HG02885 (cell line): ENCODE measurements at regions not wholly inside any gene's neighbourhood (a gene's known extent, or its start where the extent isn't known, plus 50 kb on each side); places are given as distances from the start of the nearest gene placed in this dataset.

Experiments used
- ATAC-seq: cut with Tn5 transposase; IDR thresholded peaks from one replicate; pipeline ENCODE4 v1.9.1; 2021; ENCODE audit warnings: mild to moderate bottlenecking; ENCODE audit not compliant: unreplicated experiment, poor library complexity

- ATAC-seq = no peak
Observed at GRCh38 chr16:86404678-86405077, 105.6 kb upstream of the FOXF1 start.

- no peak for ATAC-seq
Observed at GRCh38 chr16:86405319-86405718, 105.0 kb upstream of the FOXF1 start.

- no peak for ATAC-seq
Observed at GRCh38 chr16:86406056-86406455, 104.3 kb upstream of the FOXF1 start.

- ATAC-seq = no peak
Observed at GRCh38 chr16:86408685-86409084, 101.6 kb upstream of the FOXF1 start.

- ATAC-seq = no peak
Observed at GRCh38 chr16:86410081-86410480, 100.2 kb upstream of the FOXF1 start.

DNA sequence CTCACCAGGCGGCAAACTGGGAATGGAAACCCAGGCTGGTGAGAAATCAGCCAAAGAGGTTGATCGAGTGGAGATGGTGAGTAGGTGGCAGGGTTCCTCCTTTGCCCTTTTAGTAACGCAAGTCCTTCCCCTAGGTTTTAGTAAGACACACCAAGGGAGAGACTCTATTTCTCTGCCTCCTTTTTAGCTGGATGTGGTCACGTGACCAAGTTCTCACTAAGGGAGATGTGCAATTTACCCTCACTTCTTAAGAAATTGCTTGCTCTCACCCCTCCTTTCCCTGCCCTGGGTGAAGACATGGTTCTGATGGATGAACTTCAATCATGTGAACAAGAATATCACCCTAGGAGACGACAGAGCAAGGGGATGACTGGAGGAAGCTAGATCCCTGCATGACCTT, 99.8 kb upstream of the FOXF1 start:
- no peak for ATAC-seq

- ATAC-seq = no peak
Observed at GRCh38 chr16:86411897-86412296, 98.4 kb upstream of the FOXF1 start.

DNA sequence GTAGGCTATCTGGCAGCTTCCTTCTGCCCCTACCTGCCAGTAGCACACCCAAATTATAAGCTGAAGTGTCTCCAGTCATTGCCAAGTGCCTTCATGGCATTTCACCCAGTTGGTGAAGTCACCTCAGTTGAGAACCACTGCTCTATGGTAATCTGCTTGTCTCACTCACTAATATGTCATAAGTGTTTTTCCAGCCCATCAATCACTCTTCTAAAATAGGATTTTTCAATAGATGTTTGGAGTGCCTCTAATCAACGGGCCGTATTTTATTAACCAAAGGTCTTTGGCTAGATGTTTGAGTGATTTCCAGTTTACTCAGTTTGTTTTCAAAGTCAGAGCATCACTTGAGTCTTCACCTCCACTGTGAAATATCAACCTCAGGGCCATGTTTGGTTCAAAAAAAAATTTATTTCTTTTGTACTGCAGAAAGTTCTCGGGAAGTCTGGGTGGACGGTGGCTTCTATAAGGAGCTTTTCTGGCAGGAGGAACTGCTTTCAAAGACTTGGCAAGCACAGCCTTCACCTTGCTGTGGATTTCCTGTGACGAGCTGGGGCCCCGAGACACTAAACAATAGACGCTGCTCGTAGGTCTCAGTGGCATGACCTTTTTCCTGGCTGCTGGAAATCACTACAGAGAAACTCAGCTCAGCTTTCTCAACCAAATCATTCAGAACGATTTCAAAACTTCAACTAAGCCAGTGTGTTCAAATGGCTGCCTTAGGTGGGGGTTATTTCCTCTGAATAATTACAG, 95.2 kb upstream of the FOXF1 start:
- no peak for ATAC-seq

DNA sequence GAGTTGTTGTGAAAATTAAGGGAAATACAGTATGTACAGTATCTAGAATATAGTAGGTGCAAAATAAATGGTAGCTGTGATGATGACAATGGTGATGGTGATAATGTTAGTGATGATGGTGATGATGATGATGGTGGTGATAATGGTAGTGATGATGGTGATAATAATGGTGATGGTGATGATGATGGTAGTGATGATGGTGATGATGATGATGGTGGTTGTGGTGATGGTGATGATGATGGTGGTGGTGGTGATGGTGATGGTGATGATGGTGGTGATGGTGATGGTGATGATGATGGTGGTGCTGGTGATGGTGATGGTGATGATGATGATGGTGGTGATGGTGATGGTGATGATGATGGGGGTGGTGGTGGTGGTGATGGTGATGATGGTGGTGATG, 91.3 kb upstream of the FOXF1 start:
- no peak for ATAC-seq

DNA sequence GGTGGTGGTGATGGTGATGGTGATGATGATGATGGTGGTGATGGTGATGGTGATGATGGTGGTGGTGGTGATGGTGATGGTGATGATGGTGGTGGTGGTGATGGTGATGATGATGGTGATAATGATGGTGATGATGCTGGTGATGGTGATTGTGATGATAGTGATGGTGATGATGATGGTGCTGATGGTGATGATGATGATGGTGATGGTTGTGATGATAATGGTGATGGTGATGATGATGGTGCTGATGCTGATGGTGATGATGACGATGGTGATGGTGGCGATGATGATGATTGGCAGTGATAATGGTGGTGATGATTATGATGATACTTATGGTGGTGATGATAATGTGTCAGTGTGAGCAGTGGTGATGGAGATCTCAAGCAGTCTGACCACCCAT, 90.8 kb upstream of the FOXF1 start:
- no peak for ATAC-seq

DNA sequence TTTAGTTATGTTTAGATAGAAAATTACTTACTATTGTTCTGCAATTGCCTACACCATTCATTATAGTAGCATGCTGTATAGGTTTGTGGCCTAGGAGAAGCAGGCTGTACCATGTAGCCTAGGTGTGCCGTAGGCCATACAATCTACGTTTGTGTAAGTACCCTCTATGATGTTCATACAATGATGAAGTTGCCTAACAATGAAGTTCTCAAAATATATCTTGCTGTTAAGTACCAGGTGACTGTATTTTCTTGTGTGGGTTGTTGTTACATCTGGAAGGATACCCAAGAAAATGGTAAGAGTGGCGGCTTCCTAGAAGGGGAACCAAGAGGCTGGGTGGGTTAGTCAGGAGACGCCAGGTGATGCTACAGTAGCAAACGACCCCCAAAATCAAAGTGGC, 88.3 kb upstream of the FOXF1 start:
- ATAC-seq = no peak

- ATAC-seq = no peak
Observed at GRCh38 chr16:86424398-86424797, 85.9 kb upstream of the FOXF1 start.

- no peak for ATAC-seq
Observed at GRCh38 chr16:86424985-86425384, 85.3 kb upstream of the FOXF1 start.

DNA sequence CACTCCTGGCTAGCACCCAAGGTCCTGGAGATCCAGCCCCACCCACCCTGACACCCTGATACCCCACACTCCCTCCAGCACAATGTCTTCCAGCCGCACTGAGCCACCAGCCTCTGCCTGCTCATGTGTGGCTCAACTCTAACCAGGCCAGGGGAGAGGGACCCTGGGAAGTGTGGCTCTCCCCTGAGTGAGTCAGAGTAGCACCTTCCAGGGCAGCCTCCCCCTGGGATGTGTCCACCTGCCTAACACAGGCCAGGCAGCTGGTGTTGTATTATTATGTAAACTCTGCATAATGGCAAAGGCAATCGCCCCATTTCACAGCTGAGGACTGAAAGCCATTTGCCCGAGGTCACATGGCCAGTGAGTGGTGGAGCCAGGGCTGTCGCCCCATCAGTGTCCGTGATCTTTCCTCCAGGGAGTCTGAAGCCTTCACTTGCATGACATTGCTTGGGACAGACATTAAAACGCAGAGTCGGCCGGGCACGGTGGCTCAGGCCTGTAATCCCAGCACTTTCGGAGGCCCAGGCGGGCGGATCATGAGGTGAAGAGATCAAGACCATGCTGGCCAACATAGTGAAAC, 84.2 kb upstream of the FOXF1 start:
- no peak for ATAC-seq

- ATAC-seq = no peak
Observed at GRCh38 chr16:86427433-86427851, 82.9 kb upstream of the FOXF1 start.

GRCh38 chr16:86428729-86429517, 81.4 kb upstream of the FOXF1 start:
- ATAC-seq = no peak

DNA sequence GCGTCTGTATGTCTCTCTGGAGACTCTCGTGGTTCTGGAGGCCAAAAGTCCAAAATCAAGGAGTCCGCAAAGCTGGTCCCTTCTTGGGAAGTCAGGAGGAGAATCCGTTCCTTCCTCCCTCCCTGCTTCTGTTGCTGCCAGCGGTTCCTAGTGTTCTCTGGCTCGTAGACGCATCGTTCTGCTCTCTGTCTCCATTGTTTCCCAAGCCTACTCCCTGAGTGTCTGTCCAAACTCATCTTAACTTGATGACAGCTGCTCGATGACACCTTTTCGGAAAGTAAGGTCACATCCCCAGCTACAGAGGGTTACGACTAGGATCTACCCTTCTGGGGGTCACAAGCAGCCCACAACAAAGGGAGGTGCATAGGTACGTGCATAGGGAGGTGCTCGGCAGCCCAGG, 80.7 kb upstream of the FOXF1 start:
- no peak for ATAC-seq

DNA sequence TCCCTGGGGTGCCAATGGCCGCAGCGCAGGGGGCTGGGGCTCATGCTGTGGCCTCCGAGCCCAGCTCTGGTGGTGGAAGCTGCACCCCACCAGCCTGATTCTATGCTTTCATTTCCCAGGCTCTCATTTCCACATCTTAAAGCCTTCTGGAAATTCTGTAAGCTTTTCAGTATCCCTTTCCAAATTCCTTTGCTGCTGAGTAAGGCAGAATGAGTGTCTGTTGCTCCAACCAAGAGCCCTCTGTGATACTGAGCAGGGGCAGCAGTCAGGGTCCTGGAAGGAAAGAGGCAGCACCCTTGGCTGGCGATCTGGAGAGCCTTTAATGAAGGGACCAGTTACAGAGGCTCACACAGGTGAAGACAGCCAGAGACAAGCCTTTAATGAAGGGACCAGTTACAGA, 79.5 kb upstream of the FOXF1 start:
- no peak for ATAC-seq

- no peak for ATAC-seq
Observed at GRCh38 chr16:86431540-86431939, 78.8 kb upstream of the FOXF1 start.

- ATAC-seq = no peak
Observed at GRCh38 chr16:86432048-86432447, 78.3 kb upstream of the FOXF1 start.

- ATAC-seq = no peak
Observed at GRCh38 chr16:86432691-86433090, 77.6 kb upstream of the FOXF1 start.
